GM18498 (cell line): ENCODE measurements at regions not wholly inside any gene's neighbourhood (a gene's known extent, or its start where the extent isn't known, plus 50 kb on each side); places are given as distances from the start of the nearest gene placed in this dataset.
"Not testable (repeated sequence)": the region's sequence is repeated elsewhere in the genome, so short reads cannot be mapped to it uniquely, and the experiment has no call there.

Source experiments
- ATAC-seq: cut with Tn5 transposase; IDR thresholded peaks from one replicate; pipeline ENCODE4 v1.9.1; 2021; ENCODE audit warnings: mild to moderate bottlenecking, moderate library complexity; ENCODE audit not compliant: unreplicated experiment

DNA sequence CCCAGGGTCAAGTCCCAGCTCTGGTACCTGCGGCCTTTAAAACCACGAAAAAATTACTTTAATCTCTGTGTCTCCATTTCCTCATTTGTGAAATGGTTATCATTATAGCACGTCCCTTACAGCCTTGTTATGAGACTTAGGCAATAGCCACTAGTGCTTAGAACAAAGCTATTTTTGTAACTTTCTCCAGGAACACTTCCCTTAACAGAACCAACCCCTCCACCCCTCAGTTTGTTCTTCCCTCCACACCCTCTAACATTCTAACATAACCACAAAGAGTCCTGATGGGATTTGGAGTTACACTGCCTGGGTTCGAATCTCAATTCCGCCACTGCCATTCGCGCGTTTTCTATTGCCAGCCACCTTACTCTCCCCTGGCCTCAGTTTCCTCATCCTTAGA, 2777.4 kb upstream of the TPTE start:
- not testable (repeated sequence) for ATAC-seq

DNA sequence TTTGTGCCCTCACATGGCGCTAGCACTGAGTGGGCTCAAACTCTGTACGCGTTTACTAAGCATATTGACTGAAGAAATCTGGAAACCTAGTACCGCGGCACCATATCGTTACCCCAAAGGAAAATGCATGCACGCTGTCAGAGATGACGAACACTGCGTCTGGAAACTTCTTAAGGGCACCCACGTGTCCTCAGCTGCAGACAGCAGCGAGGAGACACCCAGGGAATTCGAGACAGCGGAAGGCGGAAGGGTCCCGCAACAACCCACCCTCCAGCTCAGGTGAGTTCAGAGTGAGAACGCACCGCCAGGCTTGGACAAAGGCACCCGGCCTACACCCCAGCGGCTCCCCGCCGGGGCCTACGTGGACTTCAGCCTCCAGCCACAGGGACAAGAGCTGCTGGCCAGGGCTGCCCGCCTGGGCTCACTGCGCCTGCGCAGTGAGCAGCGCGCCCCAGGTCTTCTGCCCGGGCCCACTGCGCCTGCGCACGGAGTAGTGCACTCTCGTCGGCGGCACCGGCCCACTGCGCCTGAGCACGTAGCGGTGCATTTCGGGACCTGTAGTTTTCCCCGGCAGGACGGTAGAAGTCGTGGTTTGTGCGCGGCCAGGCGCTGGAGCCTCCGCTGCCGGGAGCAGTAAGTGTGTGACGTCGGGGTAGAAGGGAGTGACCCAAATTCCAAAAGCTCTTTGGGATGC, 2776.8 kb upstream of the TPTE start:
- ATAC-seq = peak; percentile 97

DNA sequence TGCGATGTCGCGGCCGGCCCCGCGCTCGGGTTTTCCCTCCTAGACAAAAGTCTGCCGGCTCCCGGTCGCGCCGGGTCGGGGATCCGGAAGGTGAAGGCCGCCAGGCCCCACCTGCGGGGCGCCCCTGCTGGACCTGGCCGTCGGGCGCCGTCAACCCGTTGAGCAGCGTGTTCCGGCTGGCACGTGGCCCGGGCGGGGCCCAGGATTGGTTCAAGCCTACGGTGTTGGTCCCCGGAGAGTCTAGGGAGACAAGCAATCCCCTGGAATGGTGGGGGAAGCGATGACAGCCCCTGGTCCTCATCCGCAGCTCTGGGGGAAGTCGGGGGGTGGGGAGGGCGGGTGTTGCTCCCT, 2776.3 kb upstream of the TPTE start:
- ATAC-seq = peak; percentile 80

DNA sequence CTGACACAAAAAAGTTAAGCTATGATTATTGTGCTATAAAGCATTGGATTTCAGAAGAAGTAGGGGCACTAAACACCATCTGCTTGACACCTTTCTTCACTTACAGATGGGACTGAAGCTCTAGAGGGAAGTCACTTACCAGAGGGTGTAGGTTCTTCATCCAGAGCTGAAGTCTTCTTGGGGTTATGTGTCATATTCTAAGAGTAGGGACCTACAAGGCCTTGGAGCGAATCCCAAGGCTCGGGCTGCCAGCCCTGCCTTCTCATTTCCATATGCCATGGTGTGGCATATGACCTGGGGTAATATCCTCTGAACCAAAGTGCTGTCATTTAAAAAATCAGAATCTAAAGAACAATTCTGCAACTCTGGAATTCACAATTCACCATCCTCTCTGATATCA, 2773.4 kb upstream of the TPTE start:
- ATAC-seq = not testable (repeated sequence)

DNA sequence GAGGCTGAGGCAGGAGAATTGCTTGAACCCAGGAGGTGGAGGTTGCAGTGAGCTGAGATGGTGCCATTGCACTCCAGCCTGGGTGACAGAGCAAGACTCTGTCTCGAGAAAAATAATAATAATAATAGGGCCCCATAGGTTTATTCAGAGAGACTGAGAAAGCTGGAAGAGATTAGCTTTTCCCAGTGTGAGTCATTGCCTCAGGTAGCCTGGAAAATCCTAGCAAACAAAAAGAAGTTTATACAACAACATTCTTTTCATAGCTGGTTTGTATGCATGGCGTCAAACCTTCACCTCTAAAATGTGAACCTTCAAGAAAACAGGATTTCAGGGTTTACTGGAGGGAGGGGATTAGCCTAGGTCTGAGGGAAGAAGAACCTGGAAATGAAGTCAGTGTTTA, 2768.8 kb upstream of the TPTE start:
- ATAC-seq = not testable (repeated sequence)

DNA sequence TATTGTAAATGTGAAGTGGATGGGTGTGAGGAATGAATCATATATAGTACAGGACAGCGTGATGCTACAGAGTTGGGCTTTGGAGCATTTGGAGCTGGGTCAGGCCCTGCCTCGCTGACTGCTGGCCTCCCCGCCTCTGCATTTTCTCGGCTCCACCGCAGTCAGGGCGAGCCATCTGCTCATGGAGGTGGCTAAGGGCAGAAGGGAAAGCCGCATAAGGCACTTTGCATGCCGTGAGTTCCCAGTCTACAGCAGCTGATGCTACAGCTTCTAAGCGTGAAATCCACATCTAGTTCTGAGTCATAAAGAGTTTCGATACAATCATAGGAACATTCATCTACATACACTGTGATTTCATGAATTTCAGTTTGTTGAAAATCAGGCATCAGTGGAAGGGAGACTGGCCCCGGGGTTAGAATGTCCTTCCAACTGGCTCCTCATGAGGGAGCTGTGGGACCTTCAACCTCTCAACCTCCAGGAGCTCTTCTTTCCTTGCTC, 2768.0 kb upstream of the TPTE start:
- peak; percentile 79 for ATAC-seq

DNA sequence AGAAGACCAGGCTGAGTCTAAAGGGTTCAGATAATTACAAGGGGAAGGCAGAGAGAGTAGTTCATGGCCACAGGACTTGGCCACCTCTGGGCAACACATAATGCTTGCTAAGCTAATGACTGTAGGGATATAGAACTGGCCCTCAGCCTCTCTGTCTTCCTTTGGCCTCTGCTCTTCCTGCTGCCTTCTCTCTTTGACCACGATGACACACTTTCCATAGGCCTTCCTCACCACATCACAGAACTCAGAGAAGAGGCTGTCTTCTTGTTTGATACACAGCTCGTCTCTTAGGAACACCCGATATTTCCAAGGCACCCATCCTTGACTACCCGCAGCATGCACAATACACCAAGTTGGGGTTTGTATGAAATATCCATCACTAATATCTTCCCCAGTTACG, 2751.4 kb upstream of the TPTE start:
- ATAC-seq = not testable (repeated sequence)

DNA sequence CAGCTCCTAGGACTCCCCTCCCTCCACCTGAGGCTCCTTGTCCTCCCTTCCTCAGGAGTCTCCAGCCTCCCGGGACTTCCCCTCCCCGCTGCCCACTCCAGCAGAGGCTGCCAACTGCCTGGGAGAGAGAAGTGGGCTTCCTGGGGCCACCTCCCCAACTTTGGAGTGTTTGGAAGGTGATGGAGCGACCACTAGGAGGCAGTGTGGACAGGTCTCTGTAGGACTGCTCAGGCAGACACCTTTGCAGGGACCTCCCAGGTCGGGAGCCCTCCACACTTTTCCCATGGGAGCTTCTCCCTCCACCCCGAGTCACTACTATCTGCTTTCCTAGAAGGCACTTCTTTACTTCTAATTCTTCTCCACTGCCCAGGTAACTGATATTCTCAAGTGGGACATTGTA, 2747.2 kb upstream of the TPTE start:
- ATAC-seq = not testable (repeated sequence)

DNA sequence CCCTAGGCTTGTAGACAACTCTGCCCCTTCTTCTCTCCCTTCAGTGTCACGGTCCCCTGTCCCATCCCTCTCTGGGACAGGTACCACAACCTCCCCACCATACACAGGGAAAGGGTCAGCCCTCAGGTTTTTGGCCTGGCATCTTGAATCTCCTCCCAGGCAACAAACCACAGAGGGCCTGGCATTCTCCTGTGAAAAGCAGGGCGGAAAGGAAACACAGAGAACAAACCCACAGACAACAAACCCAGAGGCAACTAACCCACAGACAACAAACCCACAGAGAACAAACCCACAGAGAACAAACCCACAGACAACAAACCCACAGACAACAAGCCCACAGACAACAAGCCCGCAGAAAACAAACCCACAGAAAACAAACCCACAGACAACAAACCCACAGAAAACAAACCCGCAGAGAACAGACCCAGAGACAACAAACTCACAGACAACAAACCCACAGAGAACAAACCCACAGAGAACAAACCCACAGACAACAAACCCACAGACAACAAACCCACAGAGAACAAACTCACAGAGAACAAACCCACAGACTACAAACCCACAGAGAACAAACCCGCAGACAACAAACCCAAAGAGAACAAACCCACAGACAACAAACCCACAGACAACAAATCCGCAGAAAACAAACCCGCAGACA, 2745.9 kb upstream of the TPTE start:
- ATAC-seq = not testable (repeated sequence)

DNA sequence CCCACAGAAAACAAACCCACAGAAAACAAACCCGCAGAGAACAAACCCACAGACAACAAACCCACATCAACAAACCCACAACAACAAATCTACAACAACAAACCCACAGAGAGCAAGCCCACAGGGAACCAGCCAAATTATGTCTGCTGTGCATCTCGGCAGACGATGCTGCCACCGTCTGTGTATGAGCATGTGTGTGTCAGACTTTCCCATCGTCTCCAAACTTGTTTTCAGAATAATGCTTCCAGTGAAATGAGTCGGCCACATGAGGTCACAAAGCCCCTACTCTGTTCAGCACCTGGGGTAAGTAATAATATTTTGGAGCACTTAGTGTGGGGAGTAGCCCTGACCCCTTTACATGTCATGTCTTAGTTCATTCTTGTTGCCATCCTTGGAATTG, 2745.3 kb upstream of the TPTE start:
- ATAC-seq = not testable (repeated sequence)

DNA sequence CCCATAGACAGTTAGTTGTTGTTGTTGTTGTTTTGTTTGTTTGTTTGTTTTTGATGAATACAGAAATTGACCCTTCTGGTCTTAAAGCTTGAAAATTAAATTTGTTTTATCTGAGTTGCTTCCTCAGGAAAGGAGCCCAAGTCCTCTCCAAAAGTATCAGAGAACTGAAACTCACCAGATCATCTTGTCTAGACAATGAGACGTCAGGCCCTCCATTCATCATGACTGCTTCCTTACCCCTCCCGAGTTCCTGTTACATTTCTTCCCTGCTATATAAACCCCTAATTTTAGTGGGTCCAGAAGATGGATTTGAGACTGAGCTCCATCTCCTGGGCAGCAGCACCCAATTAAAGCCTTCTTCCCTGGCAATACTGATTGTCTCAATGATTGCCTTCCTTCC, 2744.8 kb upstream of the TPTE start:
- ATAC-seq = not testable (repeated sequence)

DNA sequence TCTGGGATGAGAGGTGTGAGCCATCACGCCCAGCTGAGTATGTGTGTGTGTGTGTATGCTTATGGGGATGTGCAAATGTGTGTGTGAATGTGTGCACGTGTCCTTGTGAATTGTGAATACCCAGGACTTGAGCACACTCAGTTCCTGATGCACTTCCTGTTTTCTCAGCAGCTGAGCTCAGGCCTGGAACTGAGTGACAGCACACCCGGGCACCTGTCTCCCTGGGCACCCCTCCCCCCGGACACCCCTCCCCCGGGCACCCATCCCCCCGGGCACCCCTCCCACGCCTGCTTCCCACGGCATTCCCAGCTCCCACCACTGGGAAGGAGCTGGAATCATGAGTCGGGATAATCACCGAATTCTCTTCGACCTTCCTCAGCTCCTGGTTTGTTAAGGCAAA, 2744.1 kb upstream of the TPTE start:
- not testable (repeated sequence) for ATAC-seq

DNA sequence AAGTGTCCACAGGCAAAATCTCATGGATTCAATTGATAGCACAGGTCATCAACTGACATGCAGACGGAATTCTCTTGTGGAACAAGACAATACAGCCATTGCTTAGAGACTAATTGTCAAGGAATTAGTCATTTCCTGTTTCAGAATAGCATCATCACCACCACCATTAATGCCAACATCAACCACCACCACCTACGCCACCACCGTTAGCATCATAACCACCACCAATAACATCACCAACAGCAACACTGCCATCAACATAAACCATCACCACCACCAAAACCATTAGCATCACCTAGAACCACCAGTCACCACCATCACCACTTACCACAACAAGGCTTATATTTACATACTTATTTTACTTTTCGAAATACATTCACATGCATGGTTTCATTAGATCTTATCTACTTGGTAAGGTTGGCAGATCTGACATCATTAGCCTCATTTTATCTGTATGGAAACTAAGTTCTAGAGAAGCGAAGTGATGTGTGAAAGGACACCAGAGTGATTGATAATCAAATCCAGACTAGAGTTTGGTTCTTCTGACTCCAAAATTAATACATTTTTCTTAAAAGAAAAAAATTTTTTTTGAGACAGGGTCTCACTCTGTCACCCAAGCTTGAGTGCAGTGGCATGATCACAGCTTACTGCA, 2733.8 kb upstream of the TPTE start:
- not testable (repeated sequence) for ATAC-seq

DNA sequence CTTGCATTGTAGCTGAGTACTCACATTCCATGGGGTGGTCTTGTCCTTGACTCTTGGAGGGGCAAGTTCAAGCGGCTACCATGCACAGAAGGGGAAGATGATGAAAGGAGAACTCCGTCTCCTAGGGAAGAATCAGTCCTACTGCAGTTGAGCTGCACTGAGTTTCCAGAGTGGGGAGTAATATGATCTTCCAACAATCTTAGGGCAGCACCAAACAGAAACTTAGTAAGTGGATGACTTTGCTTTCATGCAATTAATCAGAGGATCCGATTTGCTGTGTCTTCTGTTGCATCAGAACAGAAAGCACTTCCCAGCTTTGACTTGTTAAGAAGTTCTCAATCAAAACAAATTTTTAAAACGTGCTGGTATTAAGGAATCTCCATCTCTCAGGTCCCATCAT, 2727.6 kb upstream of the TPTE start:
- ATAC-seq = not testable (repeated sequence)

DNA sequence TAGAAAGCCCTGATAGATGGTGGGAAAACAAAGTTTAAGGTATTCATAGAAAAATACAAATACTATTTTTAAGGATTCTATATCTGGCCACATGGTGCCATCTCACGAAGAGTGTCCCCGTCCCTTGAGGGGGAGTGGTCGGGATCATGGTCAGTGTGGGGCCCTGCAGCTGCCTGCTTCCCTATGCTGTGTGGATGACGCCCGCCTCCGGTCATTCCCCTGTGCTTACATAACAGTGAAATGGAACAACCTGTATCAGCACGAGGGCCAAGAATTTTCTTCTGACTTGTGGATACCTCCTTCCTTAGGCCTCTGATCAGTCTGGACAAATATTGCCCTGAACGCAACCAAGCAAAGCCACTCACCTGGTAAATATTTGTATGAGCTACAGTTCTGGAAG, 2724.1 kb upstream of the TPTE start:
- not testable (repeated sequence) for ATAC-seq

DNA sequence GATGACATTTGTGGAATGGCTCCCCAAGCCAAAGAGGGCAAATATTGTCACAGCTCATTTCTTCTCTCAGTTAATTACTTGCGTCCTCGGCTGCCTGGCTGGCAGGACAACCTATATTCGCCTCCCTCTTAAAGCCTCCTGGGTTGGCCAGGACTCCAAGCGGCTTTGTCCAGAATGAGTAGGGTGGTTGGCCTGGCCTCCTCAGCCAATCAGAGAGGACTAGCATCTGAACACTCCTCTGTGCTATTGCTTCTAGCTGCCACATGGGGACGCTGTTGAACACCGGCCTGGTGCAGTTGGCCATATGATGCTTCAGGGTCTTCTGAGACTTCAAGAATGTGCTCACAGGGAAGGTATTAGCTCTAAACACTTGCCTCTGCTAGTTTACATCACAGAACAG, 2722.9 kb upstream of the TPTE start:
- ATAC-seq = not testable (repeated sequence)

DNA sequence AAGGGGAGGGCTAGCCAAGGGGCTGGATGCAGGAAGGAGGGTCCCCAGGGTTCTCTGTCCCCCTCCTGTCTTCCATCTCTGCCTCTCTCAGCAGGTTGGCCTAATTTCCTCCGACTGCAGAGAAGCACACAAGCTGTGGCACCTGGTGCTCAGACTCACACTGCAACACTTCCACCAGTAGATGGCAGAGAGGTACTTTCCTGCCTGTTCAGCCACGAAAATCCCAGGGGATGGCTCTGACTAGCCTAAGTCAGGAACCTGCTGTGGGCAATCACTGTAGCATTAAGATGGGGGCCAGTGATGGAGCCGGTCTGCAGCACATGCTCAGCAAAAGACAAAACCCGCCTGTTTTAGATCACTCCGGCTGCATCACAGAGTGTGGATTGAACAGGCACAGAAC, 2721.7 kb upstream of the TPTE start:
- ATAC-seq = not testable (repeated sequence)

DNA sequence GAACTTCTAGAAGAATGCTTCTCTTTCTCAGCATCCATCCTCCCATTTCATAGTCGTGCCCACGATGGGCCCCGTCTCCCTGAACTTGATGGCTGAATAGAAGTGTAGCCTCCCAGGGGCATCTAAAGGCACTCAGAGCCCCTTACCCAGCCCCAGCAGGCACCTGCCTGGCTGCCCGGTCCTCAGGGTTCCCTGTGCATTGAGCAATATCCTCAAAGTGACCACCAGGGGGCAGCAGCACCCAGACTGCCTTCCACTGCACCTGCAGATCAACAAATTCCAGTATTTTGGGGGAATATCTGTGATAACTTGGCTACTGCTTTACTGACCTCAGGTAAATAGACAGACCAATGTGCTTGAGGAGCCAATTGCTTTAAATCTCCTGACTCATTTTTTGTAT, 2707.9 kb upstream of the TPTE start:
- ATAC-seq = not testable (repeated sequence)

DNA sequence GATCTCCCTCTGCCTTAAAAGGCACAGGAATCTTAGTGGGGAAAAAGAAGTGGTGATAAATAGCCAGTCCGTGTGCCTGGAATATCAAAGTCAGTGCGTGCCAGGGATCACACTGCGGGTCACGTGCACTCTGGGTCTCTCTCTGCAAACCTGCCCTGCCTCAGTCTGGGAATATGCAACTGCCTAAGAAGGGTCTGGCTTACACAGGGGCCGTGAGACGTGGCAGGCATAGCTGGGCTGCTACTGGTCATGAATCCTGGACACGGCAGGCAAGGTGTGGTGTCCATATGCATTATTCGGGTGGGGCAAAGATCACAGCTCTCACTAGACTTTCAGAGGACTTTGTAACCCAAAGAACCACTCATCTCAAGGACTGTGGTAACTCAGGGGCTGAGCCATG, 2704.4 kb upstream of the TPTE start:
- not testable (repeated sequence) for ATAC-seq

DNA sequence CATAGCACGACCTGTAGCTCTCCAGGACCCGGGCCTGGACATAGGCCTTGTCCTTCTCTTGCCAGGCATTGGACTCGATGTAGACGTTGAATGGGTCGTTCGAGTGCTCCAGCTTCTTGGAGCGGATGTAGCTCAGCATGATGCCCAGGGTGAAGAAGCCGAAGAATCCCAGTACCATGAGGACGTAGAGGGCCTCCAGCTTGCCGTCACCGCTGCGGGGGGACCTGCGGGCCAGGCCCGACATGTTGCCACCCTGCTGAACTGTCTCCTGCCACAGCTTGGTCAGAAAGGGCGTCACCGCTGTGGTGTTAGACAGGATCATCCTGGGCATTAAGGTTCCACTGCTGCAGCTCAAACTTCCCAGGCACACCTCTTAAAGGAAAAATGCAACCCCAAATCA, 2702.1 kb upstream of the TPTE start:
- not testable (repeated sequence) for ATAC-seq

DNA sequence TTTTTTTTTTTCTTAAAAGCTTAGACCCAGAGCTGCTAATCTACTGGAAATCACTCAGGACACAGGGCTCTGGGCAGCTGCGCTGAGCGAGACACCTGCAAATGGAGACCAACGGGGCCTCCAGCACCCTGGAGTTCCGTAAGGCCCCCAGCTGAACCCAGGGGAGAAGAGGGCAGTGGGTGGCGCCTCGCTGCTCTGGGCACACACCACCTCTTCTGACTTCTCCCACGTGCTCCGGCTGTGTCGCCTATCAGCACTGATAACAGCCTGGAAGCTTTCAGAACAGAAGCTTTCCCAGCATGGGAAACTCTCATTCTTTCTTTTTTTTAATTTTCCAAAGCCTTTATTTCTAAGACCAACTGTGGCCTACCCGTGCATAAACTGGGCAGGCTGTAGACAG, 2695.8 kb upstream of the TPTE start:
- ATAC-seq = not testable (repeated sequence)

DNA sequence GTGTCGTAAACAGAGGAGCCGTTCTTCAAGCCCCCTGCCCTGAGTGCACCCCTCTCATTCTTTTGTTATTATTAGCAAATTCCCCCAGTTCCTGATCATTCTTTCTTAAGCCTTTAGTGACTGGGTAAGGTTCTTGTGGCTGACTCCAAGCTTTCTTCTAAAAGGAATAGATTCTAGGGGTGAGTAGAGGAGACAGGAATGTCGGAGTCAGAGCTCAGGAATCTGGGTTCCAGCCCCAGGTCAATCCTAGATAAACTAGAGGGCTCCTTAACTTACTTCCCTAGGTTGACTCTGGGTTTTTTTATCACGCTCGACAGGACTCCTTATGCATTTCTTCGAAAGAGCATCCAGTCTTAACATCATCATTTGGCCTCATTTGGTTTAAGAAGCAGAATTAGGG, 2695.2 kb upstream of the TPTE start:
- ATAC-seq = not testable (repeated sequence)
